ENCODE measurements at regions not wholly inside any gene's neighbourhood (a gene's known extent, or its start where the extent isn't known, plus 50 kb on each side); places are given as distances from the start of the nearest gene placed in this dataset.

DNA sequence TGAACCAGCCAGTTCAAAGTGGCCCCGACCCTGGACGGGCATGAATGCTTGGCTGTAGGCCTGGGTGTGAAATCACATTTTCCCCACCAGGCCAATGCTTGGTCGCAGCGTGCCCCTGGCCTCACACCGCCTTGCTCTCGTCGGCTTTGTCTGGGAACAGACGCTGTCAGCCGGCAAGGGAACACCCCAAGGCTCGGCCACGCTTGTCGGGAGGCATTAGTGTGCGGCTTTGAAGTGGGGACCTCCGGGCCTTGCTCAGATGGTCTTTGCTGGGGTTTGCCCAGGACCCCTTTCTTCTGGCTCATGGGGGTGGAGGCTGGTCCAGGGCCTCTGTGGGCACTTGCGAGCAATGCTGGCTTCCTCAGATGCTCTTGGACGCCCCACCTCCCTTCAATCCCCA, 79.1 kb downstream of the INHBB start:
- peaks cover 56% of the 10 kb centered on the region for H3K27me3 Mint-ChIP-seq (ENCODE audit: low read depth)
- H3K27ac Mint-ChIP-seq (ENCODE audit: unreplicated experiment), result no peak overlapping the region
- H3K4me1 Mint-ChIP-seq, result peaks cover 4% of the 10 kb centered on the region
- no peaks in the 10 kb centered on the region for H3K36me3 Mint-ChIP-seq (ENCODE audit: low read depth)
- no peak for DNase-seq (ENCODE audit: low read depth, low spot score)
- no peak overlapping the region for H3K4me3 Mint-ChIP-seq
- no peaks in the 10 kb centered on the region for H3K9me3 Mint-ChIP-seq
- TF ChIP-seq, protein P1, sequence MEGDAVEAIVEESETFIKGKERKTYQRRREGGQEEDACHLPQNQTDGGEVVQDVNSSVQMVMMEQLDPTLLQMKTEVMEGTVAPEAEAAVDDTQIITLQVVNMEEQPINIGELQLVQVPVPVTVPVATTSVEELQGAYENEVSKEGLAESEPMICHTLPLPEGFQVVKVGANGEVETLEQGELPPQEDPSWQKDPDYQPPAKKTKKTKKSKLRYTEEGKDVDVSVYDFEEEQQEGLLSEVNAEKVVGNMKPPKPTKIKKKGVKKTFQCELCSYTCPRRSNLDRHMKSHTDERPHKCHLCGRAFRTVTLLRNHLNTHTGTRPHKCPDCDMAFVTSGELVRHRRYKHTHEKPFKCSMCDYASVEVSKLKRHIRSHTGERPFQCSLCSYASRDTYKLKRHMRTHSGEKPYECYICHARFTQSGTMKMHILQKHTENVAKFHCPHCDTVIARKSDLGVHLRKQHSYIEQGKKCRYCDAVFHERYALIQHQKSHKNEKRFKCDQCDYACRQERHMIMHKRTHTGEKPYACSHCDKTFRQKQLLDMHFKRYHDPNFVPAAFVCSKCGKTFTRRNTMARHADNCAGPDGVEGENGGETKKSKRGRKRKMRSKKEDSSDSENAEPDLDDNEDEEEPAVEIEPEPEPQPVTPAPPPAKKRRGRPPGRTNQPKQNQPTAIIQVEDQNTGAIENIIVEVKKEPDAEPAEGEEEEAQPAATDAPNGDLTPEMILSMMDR (conservative IDR thresholded peaks at IDR 0.05), result no peak

DNA sequence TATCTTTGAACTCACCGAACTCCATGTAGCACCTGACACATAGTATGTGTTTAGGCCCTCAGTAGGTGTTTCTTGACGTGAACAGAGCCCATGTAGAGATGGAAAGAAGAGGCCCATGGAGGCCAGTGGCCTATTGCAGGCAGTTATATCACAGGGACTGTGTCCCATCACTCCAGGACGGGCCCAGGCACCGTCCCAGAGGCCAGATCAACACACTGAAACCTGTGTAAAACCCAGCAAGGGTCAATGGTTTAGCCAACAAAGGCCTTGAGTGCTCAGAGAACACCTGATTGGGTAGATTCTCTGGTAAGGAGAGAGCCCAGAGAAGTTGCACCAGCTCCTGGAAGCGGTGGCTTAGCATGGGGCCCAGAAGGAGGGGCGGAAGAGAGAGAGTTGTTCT, 82.8 kb downstream of the INHBB start:
- Mint-ChIP-seq H3K36me3 (ENCODE audit: low read depth) (no peaks in the 10 kb centered on the region), H3K27ac (ENCODE audit: unreplicated experiment) (no peak overlapping the region), H3K27me3 (ENCODE audit: low read depth) (peaks cover 42% of the 10 kb centered on the region), H3K9me3 (no peaks in the 10 kb centered on the region), H3K4me1 (peaks cover 5% of the 10 kb centered on the region), H3K4me3 (no peak overlapping the region)
- TF ChIP-seq, protein P1 (conservative IDR thresholded peaks at IDR 0.05), result no peak
- no peak for DNase-seq (ENCODE audit: low read depth, low spot score)

DNA sequence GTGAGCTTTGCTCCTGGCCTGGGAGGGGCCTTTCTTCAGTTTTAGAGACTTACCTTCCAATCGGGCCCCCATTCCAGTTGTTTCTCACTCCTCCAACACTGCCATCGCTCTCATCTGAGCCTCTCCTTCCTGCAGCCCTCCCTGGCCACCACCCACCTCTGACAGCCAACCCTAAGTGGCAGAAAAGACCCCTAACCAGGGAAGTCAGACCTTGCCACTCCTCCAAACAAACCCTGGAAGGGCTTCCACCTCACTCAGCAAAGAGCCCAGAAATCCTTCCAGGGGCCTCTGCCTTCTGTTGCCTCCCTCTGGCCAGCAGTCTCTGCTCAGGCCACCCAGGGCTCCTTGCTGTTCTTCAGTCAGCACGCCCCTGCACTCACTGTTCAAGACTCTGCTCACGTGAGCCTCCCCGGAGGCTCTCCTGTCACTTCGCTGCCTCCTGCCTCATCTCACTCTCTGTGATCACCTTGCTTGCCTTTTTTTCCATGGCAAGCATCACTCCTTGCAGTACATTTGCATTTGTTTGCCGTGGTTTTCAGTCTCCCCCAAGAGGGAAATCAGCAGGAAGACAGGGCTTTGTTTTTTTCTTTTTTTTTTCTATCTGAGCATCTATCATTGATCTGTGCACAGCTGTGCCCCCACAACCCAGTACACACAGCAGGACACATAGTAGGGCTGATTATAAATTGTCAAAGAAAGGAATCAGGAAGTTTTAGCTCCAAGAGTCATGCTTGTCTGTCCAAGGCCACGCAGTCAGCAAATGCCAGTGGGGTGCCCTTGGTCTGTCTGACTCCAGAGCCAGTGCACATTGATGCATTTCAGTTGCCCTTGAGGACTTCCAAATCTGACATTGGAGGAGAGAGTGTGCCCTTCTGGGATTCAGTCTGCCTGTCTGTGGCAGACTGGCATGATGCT, 83.9 kb downstream of the INHBB start:
- TF ChIP-seq, protein P1 (conservative IDR thresholded peaks at IDR 0.05), result no peak
- Mint-ChIP-seq H3K4me1 (peaks cover 9% of the 10 kb centered on the region), H3K27ac (ENCODE audit: unreplicated experiment) (no peak overlapping the region), H3K27me3 (ENCODE audit: low read depth) (peaks cover 42% of the 10 kb centered on the region), H3K9me3 (no peaks in the 10 kb centered on the region), H3K4me3 (no peak overlapping the region), H3K36me3 (ENCODE audit: low read depth) (no peaks in the 10 kb centered on the region)
- no peak for DNase-seq (ENCODE audit: low read depth, low spot score)

DNA sequence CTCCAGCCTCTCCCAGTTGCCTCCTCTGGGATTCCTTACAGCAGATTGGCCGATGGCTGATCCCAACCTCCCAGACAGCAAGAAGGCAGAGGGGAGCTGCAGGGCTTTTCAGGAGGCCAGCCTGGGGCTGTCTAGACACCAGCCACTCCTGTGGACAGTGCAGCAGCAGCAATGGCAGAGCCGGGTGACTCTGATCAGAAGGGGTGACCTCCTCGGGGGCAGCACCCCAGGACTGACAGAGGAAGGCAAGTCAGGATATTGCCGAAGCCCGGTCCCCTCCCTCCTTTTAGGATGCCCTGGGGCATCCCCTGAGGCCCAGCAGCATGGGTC, 84.5 kb downstream of the INHBB start:
- Mint-ChIP-seq H3K27me3 (ENCODE audit: low read depth) (peaks cover 45% of the 10 kb centered on the region), H3K4me1 (peaks cover 9% of the 10 kb centered on the region), H3K9me3 (no peaks in the 10 kb centered on the region), H3K36me3 (ENCODE audit: low read depth) (no peaks in the 10 kb centered on the region), H3K4me3 (no peak overlapping the region), H3K27ac (ENCODE audit: unreplicated experiment) (no peak overlapping the region)
- no peak for DNase-seq (ENCODE audit: low read depth, low spot score)
- TF ChIP-seq, protein P1 (conservative IDR thresholded peaks at IDR 0.05), result no peak

DNA sequence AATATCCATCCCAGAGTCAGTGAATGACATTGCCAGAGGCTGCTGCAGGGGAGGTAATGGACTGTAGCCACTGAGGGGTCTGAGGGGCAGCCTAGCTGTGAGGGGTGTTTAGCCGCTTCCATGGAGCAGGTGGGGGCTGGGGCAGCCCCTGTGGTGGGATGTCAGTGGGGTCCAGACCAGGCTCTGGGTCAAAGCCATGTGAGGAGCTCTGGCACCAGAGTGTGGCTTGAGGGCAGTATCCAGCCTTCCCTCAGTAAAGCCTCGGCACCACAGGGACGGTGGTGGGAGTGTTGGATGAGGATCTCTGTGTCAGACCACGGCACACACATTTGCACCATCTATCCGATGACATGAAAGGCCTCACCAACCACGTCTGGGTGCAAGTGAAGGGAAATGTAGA, 85.0 kb downstream of the INHBB start:
- Mint-ChIP-seq H3K4me3 (no peak overlapping the region), H3K27ac (ENCODE audit: unreplicated experiment) (no peak overlapping the region), H3K27me3 (ENCODE audit: low read depth) (peaks cover 42% of the 10 kb centered on the region), H3K36me3 (ENCODE audit: low read depth) (no peaks in the 10 kb centered on the region), H3K9me3 (no peaks in the 10 kb centered on the region), H3K4me1 (peaks cover 9% of the 10 kb centered on the region)
- DNase-seq (ENCODE audit: low read depth, low spot score), result no peak
- TF ChIP-seq, protein P1 (conservative IDR thresholded peaks at IDR 0.05), result no peak

All from neural crest cell (in vitro differentiated cells).